ENCODE measurements at regions not wholly inside any gene's neighbourhood (a gene's known extent, or its start where the extent isn't known, plus 50 kb on each side); places are given as distances from the start of the nearest gene placed in this dataset.

- H3K27ac ChIP-seq, result no peak overlapping the region
- no peak for DNase-seq
Observed at GRCh38 chr3:150170852-150171520, 200.3 kb upstream of the PFN2 start.

GRCh38 chr3:150169330-150169940 lies 198.7 kb upstream of the PFN2 start:
- Histone ChIP-seq H3K4me1 (no peaks in the 10 kb centered on the region), H3K27me3 (ENCODE audit: low read depth) (no peaks in the 10 kb centered on the region), H3K36me3 (no peaks in the 10 kb centered on the region), H3K27ac (no peak overlapping the region), H3K4me3 (no peak overlapping the region), H3K9me3 (no peaks in the 10 kb centered on the region)
- DNase-seq (no peak), ATAC-seq (no peak)
- TF ChIP-seq CTCF (IDR thresholded peaks at IDR 0.05), result no peak
- intact Hi-C loops (cut with DNase I), result no loop called here

More at GRCh38 chr3:150170852-150171520, 200.3 kb upstream of the PFN2 start:
- H3K9me3 ChIP-seq, result no peaks in the 10 kb centered on the region
- H3K36me3 ChIP-seq, result no peaks in the 10 kb centered on the region
- peak in 1 of 2 donors; percentile 21 for ATAC-seq
- intact Hi-C loops (cut with DNase I), result no loop called here
- H3K27me3 ChIP-seq (ENCODE audit: low read depth), result no peaks in the 10 kb centered on the region
- no peak overlapping the region for H3K4me3 ChIP-seq
- H3K4me1 ChIP-seq, result no peaks in the 10 kb centered on the region
- TF ChIP-seq CTCF (IDR thresholded peaks at IDR 0.05), result no peak

- no peak overlapping the region for H3K27ac ChIP-seq
Observed at GRCh38 chr3:150168698-150169097, 198.0 kb upstream of the PFN2 start.

GRCh38 chr3:150165396-150166094 lies 194.8 kb upstream of the PFN2 start:
- ATAC-seq (no peak), DNase-seq (no peak)
- Histone ChIP-seq H3K4me3 (no peak overlapping the region), H3K27me3 (ENCODE audit: low read depth) (no peaks in the 10 kb centered on the region), H3K27ac (no peak overlapping the region), H3K4me1 (no peaks in the 10 kb centered on the region), H3K36me3 (no peaks in the 10 kb centered on the region), H3K9me3 (no peaks in the 10 kb centered on the region)
- no peak for TF ChIP-seq CTCF (IDR thresholded peaks at IDR 0.05)
- intact Hi-C loops (cut with DNase I), result no loop called here

More at GRCh38 chr3:150168698-150169097, 198.0 kb upstream of the PFN2 start:
- H3K4me1 ChIP-seq, result no peaks in the 10 kb centered on the region
- H3K9me3 ChIP-seq, result no peaks in the 10 kb centered on the region
- ATAC-seq, result no peak
- no peak overlapping the region for H3K4me3 ChIP-seq
- intact Hi-C loops (cut with DNase I), result no loop called here
- no peak for TF ChIP-seq CTCF (IDR thresholded peaks at IDR 0.05)
- H3K36me3 ChIP-seq, result no peaks in the 10 kb centered on the region
- H3K27me3 ChIP-seq (ENCODE audit: low read depth), result no peaks in the 10 kb centered on the region
- DNase-seq, result no peak

GRCh38 chr3:150161011-150161410 lies 190.3 kb upstream of the PFN2 start:
- no peak overlapping the region for H3K27ac ChIP-seq
- no peaks in the 10 kb centered on the region for H3K4me1 ChIP-seq
- intact Hi-C loops (cut with DNase I), result no loop called here
- H3K27me3 ChIP-seq (ENCODE audit: low read depth), result no peaks in the 10 kb centered on the region
- DNase-seq (no peak), ATAC-seq (no peak)
- no peaks in the 10 kb centered on the region for H3K36me3 ChIP-seq
- H3K9me3 ChIP-seq, result no peaks in the 10 kb centered on the region
- no peak overlapping the region for H3K4me3 ChIP-seq
- TF ChIP-seq CTCF (IDR thresholded peaks at IDR 0.05), result no peak

All from lower lobe of right lung (tissue), 2 donors.